ENCODE measurements at regions not wholly inside any gene's neighbourhood (a gene's known extent, or its start where the extent isn't known, plus 50 kb on each side); places are given as distances from the start of the nearest gene placed in this dataset.

- peaks cover 18% of the 10 kb centered on the region for H3K4me1 Mint-ChIP-seq
- Histone ChIP-seq H3K36me3 (replicated peaks in 1 of 2; ENCODE audit: control insufficient read depth in 1 of 2, insufficient read depth in 2 of 2, low read length in 2 of 2) (no peaks in the 10 kb centered on the region), H3K4me3 (replicated peaks in 1 of 3; ENCODE audit: low read depth in 2 of 3, low read length in 3 of 3) (no peak overlapping the region), H3K4me1 (ENCODE audit: control insufficient read depth in 1 of 2, insufficient read depth in 2 of 2, low read length in 2 of 2) (peaks cover 14 to 17% of the 10 kb centered on the region in 2 donors), H3K79me2 (ENCODE audit: insufficient read depth, low read length) (no peaks in the 10 kb centered on the region), H3K9me3 (replicated peaks in 1 of 2; ENCODE audit: control insufficient read depth in 1 of 2, insufficient read depth in 1 of 2, low read length in 2 of 2) (peaks cover 0 to 3% of the 10 kb centered on the region in 2 donors), H3K27ac (ENCODE audit: low read depth in 1 of 2, low read length in 2 of 2) (no peak overlapping the region), H4K20me1 (ENCODE audit: insufficient read depth, low read length) (no peaks in the 10 kb centered on the region), H2AFZ (ENCODE audit: insufficient read depth, low read depth, low read length, poor library complexity, severe bottlenecking) (no peak overlapping the region), H3K9ac (ENCODE audit: insufficient read depth, low read length, poor library complexity, severe bottlenecking) (no peak overlapping the region), H3K27me3 (ENCODE audit: control insufficient read depth in 2 of 2, insufficient read depth in 2 of 2, low read length in 2 of 2) (no peaks in the 10 kb centered on the region), H3K4me2 (replicated peaks; ENCODE audit: extremely low read depth, low read length, poor library complexity, severe bottlenecking) (no peak overlapping the region)
- peaks cover 2% of the 10 kb centered on the region in 2 donors for H3K36me3 Mint-ChIP-seq
- no peak overlapping the region for H3K4me3 Mint-ChIP-seq
- H3K27me3 Mint-ChIP-seq (ENCODE audit: low read depth in 3 of 3): peaks cover 3 to 13% (median 3%) of the 10 kb centered on the region in 3 donors
- TF ChIP-seq CTCF (IDR thresholded peaks at IDR 0.05): no peak
- no peak overlapping the region for H3K27ac Mint-ChIP-seq
- WGBS (ENCODE audit: insufficient coverage): 21% methylated on average over 3 of the region's 6 CpGs
- intact Hi-C loops (cut with micrococcal nuclease): no loop called here
- peak in 2 of 3 donors; percentile 8 to 25 for DNase-seq
- H3K9me3 Mint-ChIP-seq: peaks cover 0 to 7% (median 4%) of the 10 kb centered on the region in 7 donors
These were observed 67.3 kb upstream of the WDR11 start for GRCh38 chr10:120783867-120784266.

GRCh38 chr10:120788771-120789170 lies 62.4 kb upstream of the WDR11 start:
- Mint-ChIP-seq H3K27ac (peak overlapping the region in 6 of 7 donors; percentile 73 to 90 (median 84)), H3K36me3 (peaks cover 2 to 5% of the 10 kb centered on the region in 2 donors), H3K4me3 (no peak overlapping the region), H3K27me3 (ENCODE audit: low read depth in 3 of 3) (peaks cover 0 to 6% (median 4%) of the 10 kb centered on the region in 3 donors), H3K9me3 (peaks cover 0 to 7% (median 4%) of the 10 kb centered on the region in 7 donors), H3K4me1 (peaks cover 53% of the 10 kb centered on the region)
- no peak for DNase-seq
- Histone ChIP-seq H3K27ac (ENCODE audit: low read depth in 1 of 2, low read length in 2 of 2) (peak overlapping the region in 1 of 2 donors; percentile 74), H4K20me1 (ENCODE audit: insufficient read depth, low read length) (no peaks in the 10 kb centered on the region), H3K4me2 (replicated peaks; ENCODE audit: extremely low read depth, low read length, poor library complexity, severe bottlenecking) (no peak overlapping the region), H3K4me1 (ENCODE audit: control insufficient read depth in 1 of 2, insufficient read depth in 2 of 2, low read length in 2 of 2) (peaks cover 51 to 57% of the 10 kb centered on the region in 2 donors), H3K79me2 (ENCODE audit: insufficient read depth, low read length) (no peaks in the 10 kb centered on the region), H3K36me3 (replicated peaks in 1 of 2; ENCODE audit: control insufficient read depth in 1 of 2, insufficient read depth in 2 of 2, low read length in 2 of 2) (no peaks in the 10 kb centered on the region), H3K9me3 (replicated peaks in 1 of 2; ENCODE audit: control insufficient read depth in 1 of 2, insufficient read depth in 1 of 2, low read length in 2 of 2) (peaks cover 0 to 2% of the 10 kb centered on the region in 2 donors), H3K9ac (ENCODE audit: insufficient read depth, low read length, poor library complexity, severe bottlenecking) (no peak overlapping the region), H3K27me3 (ENCODE audit: control insufficient read depth in 2 of 2, insufficient read depth in 2 of 2, low read length in 2 of 2) (no peaks in the 10 kb centered on the region), H3K4me3 (replicated peaks in 1 of 3; ENCODE audit: low read depth in 2 of 3, low read length in 3 of 3) (no peak overlapping the region), H2AFZ (ENCODE audit: insufficient read depth, low read depth, low read length, poor library complexity, severe bottlenecking) (no peak overlapping the region)
- intact Hi-C loops (cut with micrococcal nuclease): no loop called here
- no peak for TF ChIP-seq CTCF (IDR thresholded peaks at IDR 0.05)
- WGBS (ENCODE audit: insufficient coverage): 100% methylated on average over 3 of the region's 5 CpGs

Measured in CD14-positive monocyte (primary cell).